Lower leg skin (tissue), 3 donors: ENCODE measurements at regions not wholly inside any gene's neighbourhood (a gene's known extent, or its start where the extent isn't known, plus 50 kb on each side); places are given as distances from the start of the nearest gene placed in this dataset.

Experiments
- POLR2A ChIP-seq, 2 donors: fragments of 450-650 bp; IDR thresholded peaks; one replicate each; pipeline ENCODE4 v1.6.1; 2016 to 2017; ENCODE audit warnings: antibody characterized with exemption in 2 of 2, mild to moderate bottlenecking in 1 of 2, moderate library complexity in 1 of 2
- TF ChIP-seq, protein P1 (sequence below), 3 donors: fragments of 450-650 bp; IDR thresholded peaks; one replicate each; pipeline ENCODE4 v1.5.1; 2016; ENCODE audit warnings: antibody characterized with exemption in 3 of 3, mild to moderate bottlenecking in 3 of 3, moderate library complexity in 2 of 3

DNA sequence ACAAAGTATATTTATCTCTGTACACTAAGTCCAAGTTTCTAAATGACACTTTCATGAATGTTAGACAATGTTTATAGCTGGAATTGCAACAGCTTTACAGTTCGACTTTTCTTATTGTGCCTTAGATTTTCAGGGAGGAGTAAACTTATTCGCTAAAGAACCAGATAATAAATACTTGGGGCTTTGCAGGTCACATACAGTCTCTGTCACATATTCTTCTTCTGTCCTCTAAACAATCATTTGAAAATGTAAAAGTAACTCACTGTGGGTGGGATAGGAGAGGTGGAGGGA, 132.6 kb downstream of the SPRY1 start:
- TF ChIP-seq, protein P1, sequence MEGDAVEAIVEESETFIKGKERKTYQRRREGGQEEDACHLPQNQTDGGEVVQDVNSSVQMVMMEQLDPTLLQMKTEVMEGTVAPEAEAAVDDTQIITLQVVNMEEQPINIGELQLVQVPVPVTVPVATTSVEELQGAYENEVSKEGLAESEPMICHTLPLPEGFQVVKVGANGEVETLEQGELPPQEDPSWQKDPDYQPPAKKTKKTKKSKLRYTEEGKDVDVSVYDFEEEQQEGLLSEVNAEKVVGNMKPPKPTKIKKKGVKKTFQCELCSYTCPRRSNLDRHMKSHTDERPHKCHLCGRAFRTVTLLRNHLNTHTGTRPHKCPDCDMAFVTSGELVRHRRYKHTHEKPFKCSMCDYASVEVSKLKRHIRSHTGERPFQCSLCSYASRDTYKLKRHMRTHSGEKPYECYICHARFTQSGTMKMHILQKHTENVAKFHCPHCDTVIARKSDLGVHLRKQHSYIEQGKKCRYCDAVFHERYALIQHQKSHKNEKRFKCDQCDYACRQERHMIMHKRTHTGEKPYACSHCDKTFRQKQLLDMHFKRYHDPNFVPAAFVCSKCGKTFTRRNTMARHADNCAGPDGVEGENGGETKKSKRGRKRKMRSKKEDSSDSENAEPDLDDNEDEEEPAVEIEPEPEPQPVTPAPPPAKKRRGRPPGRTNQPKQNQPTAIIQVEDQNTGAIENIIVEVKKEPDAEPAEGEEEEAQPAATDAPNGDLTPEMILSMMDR (IDR thresholded peaks at IDR 0.05) = no peak
- no peak for TF ChIP-seq POLR2A (IDR thresholded peaks at IDR 0.05)
